ENCODE measurements at regions not wholly inside any gene's neighbourhood (a gene's known extent, or its start where the extent isn't known, plus 50 kb on each side); places are given as distances from the start of the nearest gene placed in this dataset.
"Not testable (repeated sequence)": the region's sequence is repeated elsewhere in the genome, so short reads cannot be mapped to it uniquely, and the experiment has no call there.

GRCh38 chr12:73598626-73599025, 939.0 kb upstream of the ATXN7L3B start:
- DNase-seq, result no peak

- no peak for DNase-seq
These were observed 938.4 kb upstream of the ATXN7L3B start for GRCh38 chr12:73599268-73599667.

- DNase-seq, result not testable (repeated sequence)
These were observed 931.7 kb upstream of the ATXN7L3B start for GRCh38 chr12:73605925-73606324.

- DNase-seq, result no peak
These were observed 925.1 kb upstream of the ATXN7L3B start for GRCh38 chr12:73612551-73612950.

- no peak for DNase-seq
These were observed 914.2 kb upstream of the ATXN7L3B start for GRCh38 chr12:73623421-73623820.

GRCh38 chr12:73625226-73625625, 912.4 kb upstream of the ATXN7L3B start:
- no peak for DNase-seq

- DNase-seq, result no peak
These were observed 908.5 kb upstream of the ATXN7L3B start for GRCh38 chr12:73629171-73629570.

- no peak for DNase-seq
These were observed 907.5 kb upstream of the ATXN7L3B start for GRCh38 chr12:73629893-73630831.

GRCh38 chr12:73632191-73632590, 905.4 kb upstream of the ATXN7L3B start:
- DNase-seq, result no peak

GRCh38 chr12:73632661-73633060, 905.0 kb upstream of the ATXN7L3B start:
- DNase-seq, result no peak

GRCh38 chr12:73639397-73639796, 898.2 kb upstream of the ATXN7L3B start:
- not testable (repeated sequence) for DNase-seq

GRCh38 chr12:73656375-73656774, 881.3 kb upstream of the ATXN7L3B start:
- no peak for DNase-seq

GRCh38 chr12:73659802-73660201, 877.8 kb upstream of the ATXN7L3B start:
- DNase-seq, result no peak

- no peak for DNase-seq
These were observed 872.4 kb upstream of the ATXN7L3B start for GRCh38 chr12:73665193-73665592.

- not testable (repeated sequence) for DNase-seq
These were observed 866.1 kb upstream of the ATXN7L3B start for GRCh38 chr12:73671550-73671949.

GRCh38 chr12:73677520-73678291, 859.9 kb upstream of the ATXN7L3B start:
- DNase-seq, result no peak

GRCh38 chr12:73678335-73678734, 859.3 kb upstream of the ATXN7L3B start:
- DNase-seq, result no peak

GRCh38 chr12:73699318-73699717, 838.3 kb upstream of the ATXN7L3B start:
- no peak for DNase-seq

GRCh38 chr12:73714655-73715054, 823.0 kb upstream of the ATXN7L3B start:
- no peak for DNase-seq

- DNase-seq, result not testable (repeated sequence)
These were observed 821.5 kb upstream of the ATXN7L3B start for GRCh38 chr12:73716143-73716542.

- no peak for DNase-seq
These were observed 818.4 kb upstream of the ATXN7L3B start for GRCh38 chr12:73719223-73719622.

GRCh38 chr12:73726881-73727280, 810.8 kb upstream of the ATXN7L3B start:
- DNase-seq, result no peak

- no peak for DNase-seq
These were observed 806.0 kb upstream of the ATXN7L3B start for GRCh38 chr12:73731658-73732057.

- no peak for DNase-seq
These were observed 768.3 kb upstream of the ATXN7L3B start for GRCh38 chr12:73769337-73769736.
